ENCODE measurements at regions not wholly inside any gene's neighbourhood (a gene's known extent, or its start where the extent isn't known, plus 50 kb on each side); places are given as distances from the start of the nearest gene placed in this dataset.

- Histone ChIP-seq H3K9ac (ENCODE audit: low read length) (no peak overlapping the region), H2AFZ (ENCODE audit: insufficient read depth, low read depth, low read length, poor library complexity, severe bottlenecking) (no peak overlapping the region), H3K4me1 (ENCODE audit: control insufficient read depth in 2 of 2, insufficient read depth in 2 of 2, low read length in 2 of 2) (no peaks in the 10 kb centered on the region), H4K20me1 (ENCODE audit: control insufficient read depth, insufficient read depth, low read length, poor library complexity, severe bottlenecking) (no peaks in the 10 kb centered on the region), H3K36me3 (replicated peaks in 1 of 2; ENCODE audit: control extremely low read depth in 1 of 2, control insufficient read depth in 1 of 2, extremely low read depth in 1 of 2, insufficient read depth in 2 of 2, low read length in 1 of 2) (no peaks in the 10 kb centered on the region), H3K79me2 (ENCODE audit: control insufficient read depth, insufficient read depth, low read length) (no peaks in the 10 kb centered on the region), H3K4me2 (replicated peaks; ENCODE audit: low read depth, low read length, poor library complexity, severe bottlenecking) (no peak overlapping the region), H3K4me3 (ENCODE audit: control extremely low read depth in 1 of 5, extremely low read depth in 1 of 5, insufficient read depth in 1 of 5, low read depth in 2 of 5, low read length in 4 of 5) (no peak overlapping the region), H3K27ac (ENCODE audit: low read length in 2 of 2) (no peak overlapping the region), H3K9me3 (ENCODE audit: control extremely low read depth in 1 of 3, control insufficient read depth in 2 of 3, insufficient read depth in 1 of 3, low read length in 2 of 3) (no peaks in the 10 kb centered on the region), H3K27me3 (replicated peaks in 1 of 4; ENCODE audit: control extremely low read depth in 1 of 4, control insufficient read depth in 3 of 4, insufficient read depth in 4 of 4, low read length in 3 of 4) (no peaks in the 10 kb centered on the region)
- DNase-seq (no peak), ATAC-seq (ENCODE audit: low read depth) (no peak)
- ChIA-PET CTCF (no interaction called here), POLR2A (no interaction called here)
- Mint-ChIP-seq H3K27me3 (no peaks in the 10 kb centered on the region), H3K4me1 (no peaks in the 10 kb centered on the region), H3K9me3 (ENCODE audit: insufficient read depth) (no peaks in the 10 kb centered on the region), H3K4me3 (no peak overlapping the region), H3K27ac (no peak overlapping the region)
- TF ChIP-seq EZH2 (IDR thresholded peaks at IDR 0.05; ENCODE audit: borderline replicate concordance, insufficient read depth, low read depth, low read length, poor library complexity, severe bottlenecking) (no peak), CTCF (IDR thresholded peaks at IDR 0.05) (no peak)
- intact Hi-C loops (cut with micrococcal nuclease), result no loop called here
- no CpG with 5 or more reads among the region's 2 CpGs for WGBS (ENCODE audit: insufficient coverage)
These were observed 1669.6 kb downstream of the MAT2B start for GRCh38 chr5:165175041-165175440.

- 86% methylated on average over 1 of the region's 2 CpGs for WGBS (ENCODE audit: insufficient coverage)
- H4K20me1 ChIP-seq (ENCODE audit: control insufficient read depth, insufficient read depth, low read length, poor library complexity, severe bottlenecking), result no peaks in the 10 kb centered on the region
These were observed 1678.8 kb downstream of the MAT2B start for GRCh38 chr5:165184183-165184582.

More at GRCh38 chr5:165184183-165184582, 1678.8 kb downstream of the MAT2B start:
- Histone ChIP-seq H3K79me2 (ENCODE audit: control insufficient read depth, insufficient read depth, low read length) (no peaks in the 10 kb centered on the region), H2AFZ (ENCODE audit: insufficient read depth, low read depth, low read length, poor library complexity, severe bottlenecking) (no peak overlapping the region), H3K4me1 (ENCODE audit: control insufficient read depth in 2 of 2, insufficient read depth in 2 of 2, low read length in 2 of 2) (no peaks in the 10 kb centered on the region), H3K27ac (ENCODE audit: low read length in 2 of 2) (no peak overlapping the region), H3K9ac (ENCODE audit: low read length) (no peak overlapping the region), H3K9me3 (ENCODE audit: control extremely low read depth in 1 of 3, control insufficient read depth in 2 of 3, insufficient read depth in 1 of 3, low read length in 2 of 3) (peaks cover 0 to 7% (median 2%) of the 10 kb centered on the region in 3 donors), H3K27me3 (replicated peaks in 1 of 4; ENCODE audit: control extremely low read depth in 1 of 4, control insufficient read depth in 3 of 4, insufficient read depth in 4 of 4, low read length in 3 of 4) (no peaks in the 10 kb centered on the region), H3K4me2 (replicated peaks; ENCODE audit: low read depth, low read length, poor library complexity, severe bottlenecking) (no peak overlapping the region), H3K36me3 (replicated peaks in 1 of 2; ENCODE audit: control extremely low read depth in 1 of 2, control insufficient read depth in 1 of 2, extremely low read depth in 1 of 2, insufficient read depth in 2 of 2, low read length in 1 of 2) (no peaks in the 10 kb centered on the region), H3K4me3 (ENCODE audit: control extremely low read depth in 1 of 5, extremely low read depth in 1 of 5, insufficient read depth in 1 of 5, low read depth in 2 of 5, low read length in 4 of 5) (no peak overlapping the region)
- ChIA-PET POLR2A (no interaction called here), CTCF (no interaction called here)
- Mint-ChIP-seq H3K9me3 (ENCODE audit: insufficient read depth) (no peaks in the 10 kb centered on the region), H3K27ac (no peak overlapping the region), H3K27me3 (no peaks in the 10 kb centered on the region), H3K4me1 (peaks cover 3% of the 10 kb centered on the region), H3K4me3 (no peak overlapping the region)
- DNase-seq (no peak), ATAC-seq (ENCODE audit: low read depth) (no peak)
- intact Hi-C loops (cut with micrococcal nuclease), result no loop called here
- no peak for TF ChIP-seq CTCF (IDR thresholded peaks at IDR 0.05)
- TF ChIP-seq EZH2 (IDR thresholded peaks at IDR 0.05; ENCODE audit: borderline replicate concordance, insufficient read depth, low read depth, low read length, poor library complexity, severe bottlenecking), result no peak
